ENCODE measurements at regions not wholly inside any gene's neighbourhood (a gene's known extent, or its start where the extent isn't known, plus 50 kb on each side); places are given as distances from the start of the nearest gene placed in this dataset.

DNA sequence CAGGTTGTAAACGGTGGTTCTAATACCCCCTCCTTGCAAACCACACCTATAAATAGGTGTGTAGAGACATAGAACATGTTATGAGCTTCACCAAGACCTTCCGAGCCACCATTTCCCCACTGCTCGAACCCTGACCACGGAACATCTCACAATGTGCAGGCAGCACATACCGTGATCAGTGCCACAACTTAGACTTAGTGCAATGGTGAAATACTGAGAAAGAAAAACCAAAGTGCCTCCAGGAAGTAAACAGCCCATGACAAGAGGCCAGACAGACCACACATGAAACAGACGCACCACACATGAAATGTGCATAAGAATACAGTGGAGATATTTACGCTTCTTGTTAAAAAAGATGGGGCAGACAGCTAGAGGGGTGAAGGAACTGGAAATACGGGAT, 166.9 kb upstream of the CCND2 start:
- no peak overlapping the region for H3K4me3 Mint-ChIP-seq

GRCh38 chr12:4104722-4105244, 168.8 kb upstream of the CCND2 start:
- DNase-seq (no peak), ATAC-seq (ENCODE audit: poor library complexity) (no peak)
- peaks cover 12% of the 10 kb centered on the region for H3K4me1 Mint-ChIP-seq (ENCODE audit: low read depth)
- Histone ChIP-seq H3K9me3 (ENCODE audit: control insufficient read depth in 1 of 2, insufficient read depth in 1 of 2, low read length in 2 of 2) (peaks cover 0 to 5% of the 10 kb centered on the region in 2 experiments), H3K4me1 (ENCODE audit: insufficient read depth, low read length) (peaks cover 10% of the 10 kb centered on the region), H3K4me3 (ENCODE audit: low read length) (no peak overlapping the region), H3K27me3 (ENCODE audit: control insufficient read depth in 1 of 2, insufficient read depth in 2 of 2, low read length in 2 of 2) (no peaks in the 10 kb centered on the region), H3K36me3 (ENCODE audit: insufficient read depth, low read length) (no peaks in the 10 kb centered on the region), H3K27ac (ENCODE audit: low read depth in 1 of 2, low read length in 2 of 2) (no peak overlapping the region)
- H3K27me3 Mint-ChIP-seq = no peaks in the 10 kb centered on the region
- TF ChIP-seq, protein P1, sequence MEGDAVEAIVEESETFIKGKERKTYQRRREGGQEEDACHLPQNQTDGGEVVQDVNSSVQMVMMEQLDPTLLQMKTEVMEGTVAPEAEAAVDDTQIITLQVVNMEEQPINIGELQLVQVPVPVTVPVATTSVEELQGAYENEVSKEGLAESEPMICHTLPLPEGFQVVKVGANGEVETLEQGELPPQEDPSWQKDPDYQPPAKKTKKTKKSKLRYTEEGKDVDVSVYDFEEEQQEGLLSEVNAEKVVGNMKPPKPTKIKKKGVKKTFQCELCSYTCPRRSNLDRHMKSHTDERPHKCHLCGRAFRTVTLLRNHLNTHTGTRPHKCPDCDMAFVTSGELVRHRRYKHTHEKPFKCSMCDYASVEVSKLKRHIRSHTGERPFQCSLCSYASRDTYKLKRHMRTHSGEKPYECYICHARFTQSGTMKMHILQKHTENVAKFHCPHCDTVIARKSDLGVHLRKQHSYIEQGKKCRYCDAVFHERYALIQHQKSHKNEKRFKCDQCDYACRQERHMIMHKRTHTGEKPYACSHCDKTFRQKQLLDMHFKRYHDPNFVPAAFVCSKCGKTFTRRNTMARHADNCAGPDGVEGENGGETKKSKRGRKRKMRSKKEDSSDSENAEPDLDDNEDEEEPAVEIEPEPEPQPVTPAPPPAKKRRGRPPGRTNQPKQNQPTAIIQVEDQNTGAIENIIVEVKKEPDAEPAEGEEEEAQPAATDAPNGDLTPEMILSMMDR (IDR thresholded peaks at IDR 0.05) = no peak
- ChIA-PET POLR2A (interaction anchor here (3.6 kb wide), 1 partner anchor 172 kb away, joined by 24 read pairs; no protein-coding TSS in a partner anchor), CTCF (interaction anchor here (0.7 to 1.6 kb wide), 2 partner anchors 172 to 471 kb away, joined by 3 to 5 read pairs; no protein-coding TSS in a partner anchor)
- intact Hi-C loops (cut with DNase I, micrococcal nuclease) = loop anchor here (1.0 to 5.0 kb wide), 3 partner anchors 38 to 219 kb away; no protein-coding TSS in a partner anchor
- no peaks in the 10 kb centered on the region for H3K9me3 Mint-ChIP-seq
- H3K27ac Mint-ChIP-seq = no peak overlapping the region
- no peak overlapping the region for H3K4me3 Mint-ChIP-seq
- no peaks in the 10 kb centered on the region for H3K36me3 Mint-ChIP-seq (ENCODE audit: low read depth)

More for the DNA sequence above, 166.9 kb upstream of the CCND2 start:
- intact Hi-C loops (cut with DNase I, micrococcal nuclease) = loop anchor here (1.0 to 5.0 kb wide), 3 partner anchors 36 to 219 kb away; no protein-coding TSS in a partner anchor
- TF ChIP-seq, protein P1 (IDR thresholded peaks at IDR 0.05) = no peak
- no peaks in the 10 kb centered on the region for H3K27me3 Mint-ChIP-seq
- peaks cover 0 to 5% of the 10 kb centered on the region in 2 experiments for H3K9me3 ChIP-seq (ENCODE audit: control insufficient read depth in 1 of 2, insufficient read depth in 1 of 2, low read length in 2 of 2)
- ChIA-PET POLR2A (interaction anchor here (0.6 to 3.6 kb wide), 4 partner anchors 36 to 210 kb away, joined by 4 to 24 read pairs (median 9); no protein-coding TSS in a partner anchor), CTCF (interaction anchor here (1.1 to 2.0 kb wide), 6 partner anchors 11 to 171 kb away, joined by 3 to 14 read pairs (median 6); no protein-coding TSS in a partner anchor)
- H3K36me3 ChIP-seq (ENCODE audit: insufficient read depth, low read length) = no peaks in the 10 kb centered on the region
- no peaks in the 10 kb centered on the region for H3K27me3 ChIP-seq (ENCODE audit: control insufficient read depth in 1 of 2, insufficient read depth in 2 of 2, low read length in 2 of 2)
- ATAC-seq (ENCODE audit: poor library complexity) = no peak
- no peaks in the 10 kb centered on the region for H3K36me3 Mint-ChIP-seq (ENCODE audit: low read depth)
- no peak overlapping the region for H3K4me3 ChIP-seq (ENCODE audit: low read length)
- no peak overlapping the region for H3K27ac ChIP-seq (ENCODE audit: low read depth in 1 of 2, low read length in 2 of 2)
- peak overlapping the region; percentile 71 for H3K27ac Mint-ChIP-seq
- DNase-seq = peak in 1 of 14 experiments; percentile 39
- no peaks in the 10 kb centered on the region for H3K9me3 Mint-ChIP-seq
- peaks cover 10% of the 10 kb centered on the region for H3K4me1 ChIP-seq (ENCODE audit: insufficient read depth, low read length)
- H3K4me1 Mint-ChIP-seq (ENCODE audit: low read depth) = peaks cover 12% of the 10 kb centered on the region

DNA sequence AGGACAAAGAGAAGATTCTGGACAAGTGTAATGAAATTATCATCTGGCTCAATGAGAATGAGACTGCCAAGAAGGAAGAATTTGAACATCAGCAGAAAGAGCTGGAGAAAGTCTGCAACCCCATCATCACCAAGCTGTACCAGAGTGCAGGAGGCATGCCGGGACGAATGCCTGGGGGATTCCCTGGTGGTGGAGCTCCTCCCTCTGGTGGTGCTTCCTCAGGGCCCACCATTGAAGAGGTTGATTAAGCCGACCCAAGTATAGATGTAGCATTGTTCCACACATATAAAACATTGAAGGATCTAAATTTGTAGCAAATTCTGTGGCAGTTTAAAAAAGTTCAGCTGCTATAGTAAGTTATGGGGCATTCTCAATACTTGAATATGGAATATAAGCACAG, 174.3 kb upstream of the CCND2 start:
- Histone ChIP-seq H3K27ac (ENCODE audit: low read depth in 1 of 2, low read length in 2 of 2) (no peak overlapping the region), H3K4me1 (ENCODE audit: insufficient read depth, low read length) (no peaks in the 10 kb centered on the region), H3K36me3 (ENCODE audit: insufficient read depth, low read length) (no peaks in the 10 kb centered on the region), H3K9me3 (ENCODE audit: control insufficient read depth in 1 of 2, insufficient read depth in 1 of 2, low read length in 2 of 2) (no peaks in the 10 kb centered on the region), H3K27me3 (ENCODE audit: control insufficient read depth in 1 of 2, insufficient read depth in 2 of 2, low read length in 2 of 2) (no peaks in the 10 kb centered on the region), H3K4me3 (ENCODE audit: low read length) (no peak overlapping the region)
- Mint-ChIP-seq H3K27ac (no peak overlapping the region), H3K36me3 (ENCODE audit: low read depth) (no peaks in the 10 kb centered on the region), H3K4me3 (no peak overlapping the region), H3K9me3 (no peaks in the 10 kb centered on the region), H3K27me3 (no peaks in the 10 kb centered on the region), H3K4me1 (ENCODE audit: low read depth) (no peaks in the 10 kb centered on the region)
- ChIA-PET POLR2A (no interaction called here), CTCF (interaction anchor here (0.8 kb wide), 1 partner anchor 214 kb away, joined by 3 read pairs; no protein-coding TSS in a partner anchor)
- TF ChIP-seq, protein P1 (IDR thresholded peaks at IDR 0.05) = no peak
- intact Hi-C loops (cut with DNase I, micrococcal nuclease) = no loop called here
- DNase-seq (no peak), ATAC-seq (ENCODE audit: poor library complexity) (no peak)
